Stimulated activated CD4-positive, alpha-beta T cell treated with anti-CD3 and anti-CD28 coated beads, Interleukin-4, amount 100 ng/mL, for 1 hour (primary cell): ENCODE measurements at regions not wholly inside any gene's neighbourhood (a gene's known extent, or its start where the extent isn't known, plus 50 kb on each side); places are given as distances from the start of the nearest gene placed in this dataset.

Source experiments
- DNase-seq: peaks from one replicate; pipeline ENCODE4 v3.0.0-alpha.2; 2020

- no peak for DNase-seq
Observed at GRCh38 chr5:4243479-4244264, 648.0 kb downstream of the IRX1 start.

- DNase-seq = no peak
Observed at GRCh38 chr5:4244306-4244705, 648.7 kb downstream of the IRX1 start.

- DNase-seq = no peak
Observed at GRCh38 chr5:4245076-4245475, 649.4 kb downstream of the IRX1 start.

GRCh38 chr5:4245511-4245910 is 649.9 kb downstream of the IRX1 start:
- DNase-seq = no peak

- DNase-seq = no peak
Observed at GRCh38 chr5:4246447-4246846, 650.8 kb downstream of the IRX1 start.

GRCh38 chr5:4250254-4250653 is 654.6 kb downstream of the IRX1 start:
- no peak for DNase-seq

GRCh38 chr5:4252385-4252784 is 656.8 kb downstream of the IRX1 start:
- DNase-seq = no peak

- DNase-seq = no peak
Observed at GRCh38 chr5:4254736-4255135, 659.1 kb downstream of the IRX1 start.

GRCh38 chr5:4255441-4255840 is 659.8 kb downstream of the IRX1 start:
- no peak for DNase-seq

GRCh38 chr5:4258170-4258569 is 662.5 kb downstream of the IRX1 start:
- no peak for DNase-seq

GRCh38 chr5:4271193-4271592 is 675.6 kb downstream of the IRX1 start:
- DNase-seq = no peak

GRCh38 chr5:4275232-4275631 is 679.6 kb downstream of the IRX1 start:
- DNase-seq = no peak

- no peak for DNase-seq
Observed at GRCh38 chr5:4294878-4295277, 699.2 kb downstream of the IRX1 start.

- no peak for DNase-seq
Observed at GRCh38 chr5:4295663-4296339, 700.2 kb downstream of the IRX1 start.

GRCh38 chr5:4306057-4306456 is 710.4 kb downstream of the IRX1 start:
- DNase-seq = no peak

- DNase-seq = no peak
Observed at GRCh38 chr5:4309026-4309425, 713.4 kb downstream of the IRX1 start.

GRCh38 chr5:4313138-4313537 is 717.5 kb downstream of the IRX1 start:
- no peak for DNase-seq

GRCh38 chr5:4319478-4320128 is 724.0 kb downstream of the IRX1 start:
- no peak for DNase-seq

- no peak for DNase-seq
Observed at GRCh38 chr5:4330327-4330726, 734.7 kb downstream of the IRX1 start.

GRCh38 chr5:4335078-4335477 is 739.4 kb downstream of the IRX1 start:
- no peak for DNase-seq

- DNase-seq = no peak
Observed at GRCh38 chr5:4337519-4337918, 741.9 kb downstream of the IRX1 start.

- DNase-seq = no peak
Observed at GRCh38 chr5:4339949-4340348, 744.3 kb downstream of the IRX1 start.

GRCh38 chr5:4345850-4346249 is 750.2 kb downstream of the IRX1 start:
- no peak for DNase-seq

GRCh38 chr5:4348423-4348822 is 752.8 kb downstream of the IRX1 start:
- no peak for DNase-seq
